Bronchial epithelial cell (primary cell): ENCODE measurements at regions not wholly inside any gene's neighbourhood (a gene's known extent, or its start where the extent isn't known, plus 50 kb on each side); places are given as distances from the start of the nearest gene placed in this dataset.
"Not testable (repeated sequence)": the region's sequence is repeated elsewhere in the genome, so short reads cannot be mapped to it uniquely, and the experiment has no call there.

Source experiments
- DNase-seq: peaks from one replicate; pipeline ENCODE4 v3.0.0-alpha.2; 2010; ENCODE audit warnings: low read depth
- FAIRE-seq: peaks from 2 replicates; lab custom pipeline; 2011; peaks lifted over from hg19 to GRCh38; lab: Jason Lieb, UNC
- H3K27me3 ChIP-seq: 2 replicates; pipeline ENCODE4 v1.5.1; 2011; ENCODE audit warnings: low read length; ENCODE audit not compliant: control insufficient read depth, insufficient read depth
- H3K36me3 ChIP-seq: 2 replicates; pipeline ENCODE4 v1.5.1; 2011; ENCODE audit warnings: low read length; ENCODE audit not compliant: control insufficient read depth, insufficient read depth
- H3K4me3 ChIP-seq: 2 replicates; pipeline ENCODE4 v1.5.1; 2011; ENCODE audit warnings: mild to moderate bottlenecking, low read depth, low read length, control low read depth
- CTCF ChIP-seq: IDR thresholded peaks from 2 replicates; pipeline ENCODE4 v1.5.1; 2011; ENCODE audit warnings: mild to moderate bottlenecking, moderate library complexity, low read length, control low read depth, inconsistent platforms; ENCODE audit not compliant: insufficient read depth, severe bottlenecking

DNA sequence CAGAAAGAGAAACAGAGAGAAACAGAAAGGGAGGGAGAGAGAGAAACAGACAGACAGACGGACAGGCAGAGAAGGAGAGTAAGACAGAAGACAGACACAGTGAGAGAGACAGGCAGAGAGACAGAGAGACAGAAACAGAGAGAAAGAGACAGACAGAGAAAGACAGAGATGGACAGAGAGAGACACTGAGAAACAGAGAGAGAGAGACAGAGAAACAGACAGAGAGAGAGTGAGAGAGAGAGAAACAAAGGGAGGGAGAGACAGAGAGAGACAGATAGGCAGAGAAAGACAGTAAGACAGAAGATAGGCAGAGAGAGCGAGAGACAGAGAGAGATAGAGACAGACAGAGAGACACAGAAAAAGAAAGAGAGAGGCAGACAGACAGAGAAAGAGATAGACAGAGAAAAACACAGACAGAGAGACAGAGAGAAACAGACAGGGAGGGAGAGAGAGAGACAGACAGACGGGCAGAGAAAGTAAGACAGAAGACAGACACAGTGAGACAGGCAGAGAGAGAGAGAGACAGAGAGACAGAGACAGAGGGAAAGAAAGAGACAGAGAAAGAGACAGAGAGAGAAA is 753.4 kb upstream of the DEFB115 start:
- FAIRE-seq (no peak), DNase-seq (no peak)
- TF ChIP-seq CTCF, result no peak
- no peaks in the 10 kb centered on the region for H3K27me3 ChIP-seq
- no peak overlapping the region for H3K4me3 ChIP-seq
- no peaks in the 10 kb centered on the region for H3K36me3 ChIP-seq

GRCh38 chr20:30505566-30505965 is 751.9 kb upstream of the DEFB115 start:
- no peak for DNase-seq
- no peaks in the 10 kb centered on the region for H3K36me3 ChIP-seq
- no peaks in the 10 kb centered on the region for H3K27me3 ChIP-seq
- no peak for TF ChIP-seq CTCF
- no peak for FAIRE-seq
- no peak overlapping the region for H3K4me3 ChIP-seq

DNA sequence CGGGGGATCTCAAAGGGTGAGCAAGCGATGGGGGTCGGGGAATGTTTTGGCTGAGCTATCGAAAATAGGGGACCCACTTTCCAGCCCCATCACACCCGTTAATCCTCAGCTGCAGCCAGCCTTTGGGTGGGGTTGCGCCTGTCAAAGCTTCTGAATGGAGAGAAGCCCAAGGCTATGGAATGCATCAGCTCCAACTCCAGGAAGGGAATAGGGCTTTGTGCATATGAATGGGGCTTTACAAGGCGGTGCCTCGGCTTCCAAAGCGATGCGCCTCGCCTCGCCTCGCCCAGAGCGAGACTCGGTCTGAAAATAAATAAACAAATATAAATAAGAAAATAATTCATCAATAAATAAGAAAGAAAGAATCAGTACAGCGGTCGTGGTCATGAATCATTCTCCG is 751.4 kb upstream of the DEFB115 start:
- Histone ChIP-seq H3K27me3 (no peaks in the 10 kb centered on the region), H3K4me3 (no peak overlapping the region), H3K36me3 (no peaks in the 10 kb centered on the region)
- no peak for TF ChIP-seq CTCF
- no peak for DNase-seq
- no peak for FAIRE-seq

GRCh38 chr20:30508382-30508781 is 749.1 kb upstream of the DEFB115 start:
- not testable (repeated sequence) for DNase-seq, H3K4me3 ChIP-seq, H3K27me3 ChIP-seq, FAIRE-seq, H3K36me3 ChIP-seq

GRCh38 chr20:30511322-30512030 is 746.0 kb upstream of the DEFB115 start:
- H3K27me3 ChIP-seq, result no peaks in the 10 kb centered on the region
- FAIRE-seq (no peak), DNase-seq (no peak)
- H3K4me3 ChIP-seq, result no peak overlapping the region
- TF ChIP-seq CTCF, result no peak
- no peaks in the 10 kb centered on the region for H3K36me3 ChIP-seq

- FAIRE-seq (no peak), DNase-seq (no peak)
- Histone ChIP-seq H3K36me3 (no peaks in the 10 kb centered on the region), H3K4me3 (no peak overlapping the region), H3K27me3 (no peaks in the 10 kb centered on the region)
- no peak for TF ChIP-seq CTCF
These were observed 744.3 kb upstream of the DEFB115 start for GRCh38 chr20:30513050-30513628.

- not testable (repeated sequence) for H3K27me3 ChIP-seq, DNase-seq, H3K36me3 ChIP-seq, FAIRE-seq, H3K4me3 ChIP-seq
These were observed 741.5 kb upstream of the DEFB115 start for GRCh38 chr20:30515915-30516314.

DNA sequence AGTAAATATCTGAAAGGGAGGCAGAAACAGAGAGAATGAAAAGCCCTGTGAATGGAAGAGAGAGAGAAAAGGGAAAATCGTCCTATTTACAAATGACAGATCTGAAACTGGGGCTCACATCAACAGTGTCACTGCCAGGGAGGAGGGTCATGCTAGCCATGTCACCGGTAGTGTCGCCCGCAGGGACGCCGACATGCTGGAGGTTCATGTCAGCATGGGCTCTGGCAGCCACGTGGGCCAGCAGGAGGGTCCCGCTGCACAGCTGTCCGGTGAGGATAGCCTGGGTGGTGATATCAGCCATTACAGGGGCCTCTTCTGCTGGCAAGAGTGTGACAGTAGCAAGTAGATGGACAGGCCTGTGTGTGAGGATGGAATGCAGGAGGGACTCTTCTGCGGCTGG is 738.6 kb upstream of the DEFB115 start:
- not testable (repeated sequence) for DNase-seq, H3K36me3 ChIP-seq, FAIRE-seq, H3K4me3 ChIP-seq, H3K27me3 ChIP-seq

DNA sequence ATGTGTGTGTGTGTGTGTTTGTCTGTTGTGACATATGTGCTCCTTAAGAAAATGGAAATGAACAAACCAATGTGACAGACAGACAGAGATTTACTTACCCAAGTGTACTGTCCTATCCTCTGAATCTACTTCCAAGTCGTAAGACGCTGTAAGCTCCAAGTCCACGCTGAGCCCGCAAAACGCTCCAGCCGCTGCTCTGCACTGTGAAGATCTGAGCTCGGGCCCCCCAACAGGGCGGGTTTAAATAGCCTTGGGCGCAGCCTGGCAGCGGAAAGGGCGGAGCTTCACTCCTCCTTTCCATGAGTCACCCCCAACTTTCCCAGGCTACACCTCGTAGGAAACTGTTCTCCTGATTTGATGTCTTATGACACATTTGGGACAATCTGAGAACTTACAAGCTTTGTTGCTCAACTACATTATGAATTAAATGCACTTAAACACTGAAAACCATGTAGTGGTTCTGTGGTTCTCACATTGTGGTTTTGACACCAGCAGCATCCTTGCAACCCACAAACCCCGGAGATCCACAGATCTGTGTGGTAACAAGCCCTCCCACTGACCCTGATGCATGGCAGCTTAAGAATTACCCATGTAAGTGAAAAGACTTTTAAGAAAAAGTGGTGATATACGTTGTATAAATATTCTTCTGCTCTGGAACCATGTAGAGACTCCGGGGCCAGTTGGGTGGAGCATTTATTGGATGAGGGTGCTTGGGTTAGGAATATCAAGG is 735.6 kb upstream of the DEFB115 start:
- not testable (repeated sequence) for DNase-seq, FAIRE-seq, H3K36me3 ChIP-seq, H3K27me3 ChIP-seq, H3K4me3 ChIP-seq
